Chondrocyte (in vitro differentiated cells): ENCODE measurements at regions not wholly inside any gene's neighbourhood (a gene's known extent, or its start where the extent isn't known, plus 50 kb on each side); places are given as distances from the start of the nearest gene placed in this dataset.

Experiments
- DNase-seq: peaks from one replicate; pipeline ENCODE4 v3.0.0; 2021; ENCODE audit warnings: mixed read lengths, low spot score
- H3K27ac Mint-ChIP-seq: one replicate; pipeline ENCODE4 v1.8.0; 2021; ENCODE audit warnings: mild to moderate bottlenecking, moderate library complexity, mixed read lengths; ENCODE audit not compliant: unreplicated experiment
- H3K27me3 Mint-ChIP-seq: 2 replicates; pipeline ENCODE4 v1.8.0; 2021; ENCODE audit warnings: low read depth, mixed read lengths
- H3K36me3 Mint-ChIP-seq: 2 replicates; pipeline ENCODE4 v1.8.0; 2021; ENCODE audit warnings: low read depth, mixed read lengths
- H3K4me1 Mint-ChIP-seq: 2 replicates; pipeline ENCODE4 v1.8.0; 2021; ENCODE audit warnings: low read depth, mild to moderate bottlenecking, mixed read lengths
- H3K4me3 Mint-ChIP-seq: one replicate; pipeline ENCODE4 v1.8.0; 2021; ENCODE audit warnings: mild to moderate bottlenecking, moderate library complexity, mixed read lengths; ENCODE audit not compliant: unreplicated experiment
- H3K9me3 Mint-ChIP-seq: 2 replicates; pipeline ENCODE4 v1.8.0; 2021; ENCODE audit warnings: low read depth, mixed read lengths
- CTCF ChIP-seq: fragments of 200-600 bp; sonication (generic); IDR thresholded peaks from 2 replicates; pipeline ENCODE4 v1.5.0; 2021; ENCODE audit warnings: antibody characterized with exemption, mild to moderate bottlenecking, moderate library complexity

- Mint-ChIP-seq H3K9me3 (peaks cover 27% of the 10 kb centered on the region), H3K27me3 (no peaks in the 10 kb centered on the region), H3K36me3 (peaks cover 7% of the 10 kb centered on the region), H3K27ac (no peak overlapping the region), H3K4me3 (no peak overlapping the region), H3K4me1 (peaks cover 3% of the 10 kb centered on the region)
- DNase-seq, result no peak
- TF ChIP-seq CTCF, result no peak
These were observed 394.1 kb downstream of the SOX2 start for GRCh38 chr3:182105875-182106274.

GRCh38 chr3:182108371-182108770 lies 396.6 kb downstream of the SOX2 start:
- H3K27me3 Mint-ChIP-seq, result no peaks in the 10 kb centered on the region
- peaks cover 3% of the 10 kb centered on the region for H3K4me1 Mint-ChIP-seq
- peaks cover 3% of the 10 kb centered on the region for H3K36me3 Mint-ChIP-seq
- H3K4me3 Mint-ChIP-seq, result no peak overlapping the region
- H3K27ac Mint-ChIP-seq, result no peak overlapping the region
- TF ChIP-seq CTCF, result no peak
- no peak for DNase-seq
- H3K9me3 Mint-ChIP-seq, result peaks cover 15% of the 10 kb centered on the region

- H3K27me3 Mint-ChIP-seq, result no peaks in the 10 kb centered on the region
- no peaks in the 10 kb centered on the region for H3K4me1 Mint-ChIP-seq
- H3K4me3 Mint-ChIP-seq, result no peak overlapping the region
- TF ChIP-seq CTCF, result no peak
- no peak overlapping the region for H3K27ac Mint-ChIP-seq
- no peak for DNase-seq
- peaks cover 3% of the 10 kb centered on the region for H3K36me3 Mint-ChIP-seq
- H3K9me3 Mint-ChIP-seq, result peaks cover 14% of the 10 kb centered on the region
These were observed 400.2 kb downstream of the SOX2 start for GRCh38 chr3:182111967-182112366.

GRCh38 chr3:182115328-182116015 lies 403.7 kb downstream of the SOX2 start:
- H3K9me3 Mint-ChIP-seq, result peaks cover 3% of the 10 kb centered on the region
- no peak overlapping the region for H3K27ac Mint-ChIP-seq
- H3K4me3 Mint-ChIP-seq, result no peak overlapping the region
- H3K4me1 Mint-ChIP-seq, result no peaks in the 10 kb centered on the region
- no peak for DNase-seq
- no peak for TF ChIP-seq CTCF
- no peaks in the 10 kb centered on the region for H3K27me3 Mint-ChIP-seq
- peaks cover 2% of the 10 kb centered on the region for H3K36me3 Mint-ChIP-seq

GRCh38 chr3:182116386-182116785 lies 404.7 kb downstream of the SOX2 start:
- DNase-seq, result no peak
- no peak overlapping the region for H3K27ac Mint-ChIP-seq
- no peak overlapping the region for H3K4me3 Mint-ChIP-seq
- no peaks in the 10 kb centered on the region for H3K36me3 Mint-ChIP-seq
- no peaks in the 10 kb centered on the region for H3K4me1 Mint-ChIP-seq
- no peaks in the 10 kb centered on the region for H3K27me3 Mint-ChIP-seq
- no peaks in the 10 kb centered on the region for H3K9me3 Mint-ChIP-seq
- no peak for TF ChIP-seq CTCF
